Liver (tissue), 8 donors: ENCODE measurements at regions not wholly inside any gene's neighbourhood (a gene's known extent, or its start where the extent isn't known, plus 50 kb on each side); places are given as distances from the start of the nearest gene placed in this dataset.
"Not testable (repeated sequence)": the region's sequence is repeated elsewhere in the genome, so short reads cannot be mapped to it uniquely, and the experiment has no call there.

Source experiments
- DNase-seq: peaks from one replicate; pipeline ENCODE4 v3.0.0-alpha.2; 2017; ENCODE audit warnings: low spot score
- H3K27ac ChIP-seq, 2 donors: one replicate each; pipeline ENCODE4 v1.7.0; 2013; ENCODE audit warnings: inconsistent platforms in 2 of 2, low read length in 2 of 2, control low read depth in 1 of 2, low read depth in 1 of 2, mild to moderate bottlenecking in 1 of 2
- H3K27me3 ChIP-seq, 4 donors: one replicate each; pipeline versions ENCODE4 v1.6.1 to v1.7.0; 2013; ENCODE audit warnings: low read length in 3 of 4, inconsistent platforms in 1 of 4, mild to moderate bottlenecking in 1 of 4, moderate library complexity in 1 of 4; ENCODE audit not compliant: control insufficient read depth in 4 of 4, insufficient read depth in 4 of 4
- H3K36me3 ChIP-seq, 4 donors: one replicate each; pipeline versions ENCODE4 v1.6.1 to v1.7.0; 2013; ENCODE audit warnings: low read length in 3 of 4, mild to moderate bottlenecking in 3 of 4, low read depth in 1 of 4, moderate library complexity in 1 of 4; ENCODE audit not compliant: control insufficient read depth in 4 of 4, insufficient read depth in 3 of 4
- H3K4me1 ChIP-seq, 4 donors: one replicate each; pipeline versions ENCODE4 v1.6.1 to v1.7.0; 2013; ENCODE audit warnings: low read length in 3 of 4, mild to moderate bottlenecking in 3 of 4, moderate library complexity in 1 of 4; ENCODE audit not compliant: control insufficient read depth in 4 of 4, insufficient read depth in 4 of 4
- H3K4me3 ChIP-seq, 3 donors: one replicate each; pipeline versions ENCODE4 v1.6.1 to v1.7.0; 2013; ENCODE audit warnings: low read length in 3 of 3, control low read depth in 1 of 3, low read depth in 1 of 3, mild to moderate bottlenecking in 1 of 3
- H3K9ac ChIP-seq, 2 donors: one replicate each; pipeline ENCODE4 v1.7.0; 2013; ENCODE audit warnings: low read length in 2 of 2, mild to moderate bottlenecking in 2 of 2, moderate library complexity in 2 of 2, control low read depth in 1 of 2, low read depth in 1 of 2
- H3K9me3 ChIP-seq, 4 donors: one replicate each; pipeline versions ENCODE4 v1.6.1 to v1.7.0; 2013; ENCODE audit warnings: low read length in 3 of 4; ENCODE audit not compliant: control insufficient read depth in 4 of 4
- ATF3 ChIP-seq: IDR thresholded peaks from 2 replicates; pipeline ENCODE4 v1.6.1; 2016; ENCODE audit warnings: antibody characterized with exemption
- CTCF ChIP-seq: fragments of 150-350 bp; IDR thresholded peaks from 2 replicates; pipeline ENCODE4 v1.5.1; 2017; ENCODE audit warnings: improper control_type of control experiment, low read depth, low read length; ENCODE audit not compliant: missing input control
- EGR1 ChIP-seq, 2 donors: IDR thresholded peaks; 2 replicates each; pipeline ENCODE4 v1.6.1; 2016 to 2018; ENCODE audit warnings: antibody characterized with exemption in 2 of 2, low read depth in 2 of 2
- FOXA1 ChIP-seq: IDR thresholded peaks from 2 replicates; pipeline ENCODE4 v1.6.1; 2016; ENCODE audit warnings: antibody characterized with exemption
- FOXA2 ChIP-seq: IDR thresholded peaks from 2 replicates; pipeline ENCODE4 v1.6.1; 2016; ENCODE audit warnings: antibody characterized with exemption
- GABPA ChIP-seq, 2 donors: IDR thresholded peaks in 1 of 2; conservative IDR thresholded peaks in 1 of 2; 2 replicates each; pipeline ENCODE4 v1.6.1; 2016; ENCODE audit warnings: antibody characterized with exemption in 2 of 2, mild to moderate bottlenecking in 1 of 2, moderate library complexity in 1 of 2
- HNF4A ChIP-seq, 2 donors: conservative IDR thresholded peaks; 2 replicates each; pipeline ENCODE4 v1.6.1; 2016; ENCODE audit warnings: antibody characterized with exemption in 2 of 2, mild to moderate bottlenecking in 2 of 2
- JUND ChIP-seq, 2 donors: IDR thresholded peaks; 2 replicates each; pipeline ENCODE4 v1.6.1; 2016; ENCODE audit warnings: antibody characterized with exemption in 2 of 2
- NR2F2 ChIP-seq: IDR thresholded peaks from 2 replicates; pipeline ENCODE4 v1.6.1; 2016; ENCODE audit warnings: antibody characterized with exemption
- RAD21 ChIP-seq, 2 donors: IDR thresholded peaks; 2 replicates each; pipeline ENCODE4 v1.6.1; 2016; ENCODE audit warnings: antibody characterized with exemption in 2 of 2, mild to moderate bottlenecking in 2 of 2
- RXRA ChIP-seq, 2 donors: IDR thresholded peaks; 2 replicates each; pipeline ENCODE4 v1.6.1; 2017 to 2018; ENCODE audit warnings: antibody characterized with exemption in 2 of 2, mild to moderate bottlenecking in 1 of 2
- SP1 ChIP-seq: IDR thresholded peaks from 2 replicates; pipeline ENCODE4 v1.6.1; 2018; ENCODE audit warnings: antibody characterized with exemption, mild to moderate bottlenecking
- TAF1 ChIP-seq: conservative IDR thresholded peaks from 2 replicates; pipeline ENCODE4 v1.6.1; 2016; ENCODE audit warnings: antibody characterized with exemption, mild to moderate bottlenecking
- YY1 ChIP-seq: IDR thresholded peaks from 2 replicates; pipeline ENCODE4 v1.6.1; 2016; ENCODE audit warnings: antibody characterized with exemption, mild to moderate bottlenecking
- WGBS: extraction: QIAGEN DNeasy Blood & Tissue Kit; methylation state at CpG from one replicate; pipeline ENCODE4 v1.1.7; 2013; 5-methylcytosine and 5-hydroxymethylcytosine counted together
- TF ChIP-seq, protein P1 (sequence below): IDR thresholded peaks from 2 replicates; pipeline ENCODE4 v1.6.1; 2016; ENCODE audit warnings: antibody characterized with exemption, mild to moderate bottlenecking
- TF ChIP-seq, protein P2 (sequence below): IDR thresholded peaks from 2 replicates; pipeline ENCODE4 v1.6.1; 2016; ENCODE audit warnings: antibody characterized with exemption
- TF ChIP-seq, protein P3 (sequence below): IDR thresholded peaks from 2 replicates; pipeline ENCODE4 v1.6.1; 2016; ENCODE audit warnings: antibody characterized with exemption
- donor health status: healthy.
- donor health status: healthy.
- donor health status: healthy.
- donor health status: healthy.
- donor health status: healthy.

- WGBS: 35% methylated on average over 4 of the region's 4 CpGs
- H3K27ac ChIP-seq: no peak overlapping the region
- H3K27me3 ChIP-seq: peaks cover 0 to 23% (median 0%) of the 10 kb centered on the region in 4 donors
- no peaks in the 10 kb centered on the region for H3K36me3 ChIP-seq
- no peak overlapping the region for H3K9ac ChIP-seq
- no peaks in the 10 kb centered on the region for H3K9me3 ChIP-seq
- TF ChIP-seq FOXA2 (no peak), JUND (IDR thresholded peaks at IDR 0.05) (no peak), EGR1 (IDR thresholded peaks at IDR 0.05; ENCODE audit: low read depth in 2 of 2) (no peak), RAD21 (IDR thresholded peaks at IDR 0.05) (no peak), GABPA (IDR thresholded peaks at IDR 0.05 in 1 of 2, conservative IDR thresholded peaks at IDR 0.05 in 1 of 2) (no peak), YY1 (no peak), TAF1 (no peak), SP1 (no peak), CTCF (no peak), FOXA1 (no peak), NR2F2 (no peak), HNF4A (conservative IDR thresholded peaks at IDR 0.05) (no peak), ATF3 (no peak), RXRA (IDR thresholded peaks at IDR 0.05) (no peak)
- TF ChIP-seq, protein P1, sequence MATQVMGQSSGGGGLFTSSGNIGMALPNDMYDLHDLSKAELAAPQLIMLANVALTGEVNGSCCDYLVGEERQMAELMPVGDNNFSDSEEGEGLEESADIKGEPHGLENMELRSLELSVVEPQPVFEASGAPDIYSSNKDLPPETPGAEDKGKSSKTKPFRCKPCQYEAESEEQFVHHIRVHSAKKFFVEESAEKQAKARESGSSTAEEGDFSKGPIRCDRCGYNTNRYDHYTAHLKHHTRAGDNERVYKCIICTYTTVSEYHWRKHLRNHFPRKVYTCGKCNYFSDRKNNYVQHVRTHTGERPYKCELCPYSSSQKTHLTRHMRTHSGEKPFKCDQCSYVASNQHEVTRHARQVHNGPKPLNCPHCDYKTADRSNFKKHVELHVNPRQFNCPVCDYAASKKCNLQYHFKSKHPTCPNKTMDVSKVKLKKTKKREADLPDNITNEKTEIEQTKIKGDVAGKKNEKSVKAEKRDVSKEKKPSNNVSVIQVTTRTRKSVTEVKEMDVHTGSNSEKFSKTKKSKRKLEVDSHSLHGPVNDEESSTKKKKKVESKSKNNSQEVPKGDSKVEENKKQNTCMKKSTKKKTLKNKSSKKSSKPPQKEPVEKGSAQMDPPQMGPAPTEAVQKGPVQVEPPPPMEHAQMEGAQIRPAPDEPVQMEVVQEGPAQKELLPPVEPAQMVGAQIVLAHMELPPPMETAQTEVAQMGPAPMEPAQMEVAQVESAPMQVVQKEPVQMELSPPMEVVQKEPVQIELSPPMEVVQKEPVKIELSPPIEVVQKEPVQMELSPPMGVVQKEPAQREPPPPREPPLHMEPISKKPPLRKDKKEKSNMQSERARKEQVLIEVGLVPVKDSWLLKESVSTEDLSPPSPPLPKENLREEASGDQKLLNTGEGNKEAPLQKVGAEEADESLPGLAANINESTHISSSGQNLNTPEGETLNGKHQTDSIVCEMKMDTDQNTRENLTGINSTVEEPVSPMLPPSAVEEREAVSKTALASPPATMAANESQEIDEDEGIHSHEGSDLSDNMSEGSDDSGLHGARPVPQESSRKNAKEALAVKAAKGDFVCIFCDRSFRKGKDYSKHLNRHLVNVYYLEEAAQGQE: no peak
- TF ChIP-seq, protein P2, sequence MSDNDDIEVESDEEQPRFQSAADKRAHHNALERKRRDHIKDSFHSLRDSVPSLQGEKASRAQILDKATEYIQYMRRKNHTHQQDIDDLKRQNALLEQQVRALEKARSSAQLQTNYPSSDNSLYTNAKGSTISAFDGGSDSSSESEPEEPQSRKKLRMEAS: no peak
- TF ChIP-seq, protein P3, sequence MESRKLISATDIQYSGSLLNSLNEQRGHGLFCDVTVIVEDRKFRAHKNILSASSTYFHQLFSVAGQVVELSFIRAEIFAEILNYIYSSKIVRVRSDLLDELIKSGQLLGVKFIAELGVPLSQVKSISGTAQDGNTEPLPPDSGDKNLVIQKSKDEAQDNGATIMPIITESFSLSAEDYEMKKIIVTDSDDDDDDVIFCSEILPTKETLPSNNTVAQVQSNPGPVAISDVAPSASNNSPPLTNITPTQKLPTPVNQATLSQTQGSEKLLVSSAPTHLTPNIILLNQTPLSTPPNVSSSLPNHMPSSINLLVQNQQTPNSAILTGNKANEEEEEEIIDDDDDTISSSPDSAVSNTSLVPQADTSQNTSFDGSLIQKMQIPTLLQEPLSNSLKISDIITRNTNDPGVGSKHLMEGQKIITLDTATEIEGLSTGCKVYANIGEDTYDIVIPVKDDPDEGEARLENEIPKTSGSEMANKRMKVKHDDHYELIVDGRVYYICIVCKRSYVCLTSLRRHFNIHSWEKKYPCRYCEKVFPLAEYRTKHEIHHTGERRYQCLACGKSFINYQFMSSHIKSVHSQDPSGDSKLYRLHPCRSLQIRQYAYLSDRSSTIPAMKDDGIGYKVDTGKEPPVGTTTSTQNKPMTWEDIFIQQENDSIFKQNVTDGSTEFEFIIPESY: no peak
- no peak for DNase-seq
- no peak overlapping the region for H3K4me3 ChIP-seq
- no peaks in the 10 kb centered on the region for H3K4me1 ChIP-seq
Measured at GRCh38 chr20:47922269-47922668, 137.0 kb upstream of the SULF2 start.

GRCh38 chr20:47921829-47922228 is 136.5 kb upstream of the SULF2 start:
- not testable (repeated sequence) for H3K4me3 ChIP-seq, H3K27ac ChIP-seq, H3K9ac ChIP-seq, H3K36me3 ChIP-seq, H3K4me1 ChIP-seq, H3K9me3 ChIP-seq, DNase-seq
- 82% methylated on average over 8 of the region's 9 CpGs for WGBS
- H3K27me3 ChIP-seq: peaks cover 0 to 23% (median 0%) of the 10 kb centered on the region in 4 donors
